A549 (cell line): ENCODE measurements at regions not wholly inside any gene's neighbourhood (a gene's known extent, or its start where the extent isn't known, plus 50 kb on each side); places are given as distances from the start of the nearest gene placed in this dataset.

ENCODE experiments used
- CEBPB ChIP-seq, 2 experiments: fragments of >200 bp in 1 of 2; sonication (Bioruptor Twin) in 1 of 2; formaldehyde crosslinking in 1 of 2; IDR thresholded peaks; 2 replicates each; pipeline ENCODE4 v1.6.1; 2012 to 2016
- EHMT2 ChIP-seq: fragments of 200-600 bp; sonication (generic); IDR thresholded peaks from 2 replicates; pipeline ENCODE4 v1.6.1; 2016; ENCODE audit warnings: antibody characterized with exemption, low read depth, mild to moderate bottlenecking, moderate library complexity
- POLR2A ChIP-seq: IDR thresholded peaks from 2 replicates; pipeline ENCODE4 v1.6.1; 2012; ENCODE audit warnings: mild to moderate bottlenecking, low read length
- TF ChIP-seq, protein P1 (sequence below): fragments of >200 bp; sonication (Bioruptor Twin); formaldehyde crosslinking; IDR thresholded peaks from 3 replicates; pipeline ENCODE4 v1.5.1; 2016

DNA sequence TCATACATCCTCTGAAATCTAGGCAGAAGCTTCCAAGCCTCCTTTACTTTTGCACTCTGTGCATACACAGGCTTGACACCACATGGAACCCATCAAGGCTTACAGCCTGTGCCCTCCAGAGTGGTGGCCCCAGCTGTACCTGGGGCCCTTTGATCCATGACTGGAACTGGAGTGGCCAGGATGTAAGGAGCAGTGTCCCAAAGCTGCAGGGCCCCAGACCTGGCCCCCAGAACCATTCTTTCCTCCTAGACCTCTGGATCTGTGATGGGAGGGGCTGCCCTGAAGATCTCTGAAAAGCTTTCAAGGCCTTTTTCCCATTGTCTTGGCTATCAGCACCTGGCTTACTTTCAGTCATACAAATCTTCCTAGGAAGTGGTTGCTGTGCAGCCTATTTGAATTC is 63.1 kb upstream of the NOL4 start:
- TF ChIP-seq CEBPB (IDR thresholded peaks at IDR 0.05): no peak
- TF ChIP-seq, protein P1, sequence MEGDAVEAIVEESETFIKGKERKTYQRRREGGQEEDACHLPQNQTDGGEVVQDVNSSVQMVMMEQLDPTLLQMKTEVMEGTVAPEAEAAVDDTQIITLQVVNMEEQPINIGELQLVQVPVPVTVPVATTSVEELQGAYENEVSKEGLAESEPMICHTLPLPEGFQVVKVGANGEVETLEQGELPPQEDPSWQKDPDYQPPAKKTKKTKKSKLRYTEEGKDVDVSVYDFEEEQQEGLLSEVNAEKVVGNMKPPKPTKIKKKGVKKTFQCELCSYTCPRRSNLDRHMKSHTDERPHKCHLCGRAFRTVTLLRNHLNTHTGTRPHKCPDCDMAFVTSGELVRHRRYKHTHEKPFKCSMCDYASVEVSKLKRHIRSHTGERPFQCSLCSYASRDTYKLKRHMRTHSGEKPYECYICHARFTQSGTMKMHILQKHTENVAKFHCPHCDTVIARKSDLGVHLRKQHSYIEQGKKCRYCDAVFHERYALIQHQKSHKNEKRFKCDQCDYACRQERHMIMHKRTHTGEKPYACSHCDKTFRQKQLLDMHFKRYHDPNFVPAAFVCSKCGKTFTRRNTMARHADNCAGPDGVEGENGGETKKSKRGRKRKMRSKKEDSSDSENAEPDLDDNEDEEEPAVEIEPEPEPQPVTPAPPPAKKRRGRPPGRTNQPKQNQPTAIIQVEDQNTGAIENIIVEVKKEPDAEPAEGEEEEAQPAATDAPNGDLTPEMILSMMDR: no peak
- TF ChIP-seq EHMT2: no peak
- no peak for TF ChIP-seq POLR2A
